ENCODE measurements at regions not wholly inside any gene's neighbourhood (a gene's known extent, or its start where the extent isn't known, plus 50 kb on each side); places are given as distances from the start of the nearest gene placed in this dataset.

DNA sequence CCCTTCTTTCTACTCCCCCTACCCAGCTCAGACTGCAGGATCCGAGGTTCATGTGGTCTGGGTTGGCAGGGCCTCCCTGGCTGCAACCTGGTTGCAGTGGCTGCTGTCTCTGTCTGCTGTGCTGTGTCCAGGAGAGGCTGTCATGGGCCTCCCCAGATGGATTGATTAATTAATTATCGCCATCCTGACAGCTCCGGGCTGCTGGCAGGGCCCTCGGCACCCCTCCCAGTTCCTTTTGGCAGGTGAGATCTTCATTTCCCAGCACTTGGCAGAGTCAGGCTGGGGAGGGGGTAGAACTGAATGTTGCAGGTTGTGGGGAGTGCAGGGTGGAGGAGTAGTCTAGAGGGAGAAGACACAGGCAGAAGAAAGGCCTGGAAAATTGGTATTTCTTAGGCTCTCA, 56.7 kb upstream of the ZFAND3 start:
- Histone ChIP-seq H3K9me3 (ENCODE audit: insufficient read depth in 2 of 2, low read depth in 1 of 2, low read length in 1 of 2) (no peaks in the 10 kb centered on the region), H2BK5ac (ENCODE audit: low read depth, low read length) (no peak overlapping the region), H2AK5ac (ENCODE audit: low read depth, low read length) (no peak overlapping the region), H2AFZ (ENCODE audit: low read length) (no peak overlapping the region), H2BK20ac (ENCODE audit: low read length) (no peak overlapping the region), H3K23me2 (ENCODE audit: low read depth, low read length) (no peaks in the 10 kb centered on the region), H3K4me1 (replicated peaks in 1 of 4; ENCODE audit: control insufficient read depth in 3 of 4, insufficient read depth in 4 of 4, low read length in 3 of 4) (no peaks in the 10 kb centered on the region; a peak in 2 of 7 replicates), H3K36me3 (ENCODE audit: control insufficient read depth in 2 of 4, insufficient read depth in 4 of 4, low read length in 3 of 4) (no peaks in the 10 kb centered on the region), H3K79me2 (ENCODE audit: control insufficient read depth in 1 of 2, insufficient read depth in 2 of 2, low read length in 2 of 2) (no peaks in the 10 kb centered on the region), H3K18ac (ENCODE audit: extremely low read depth, low read length) (no peak overlapping the region), H2BK12ac (ENCODE audit: low read depth, low read length) (no peak overlapping the region), H3K4me3 (ENCODE audit: extremely low read depth in 1 of 4, insufficient read depth in 2 of 4, low read depth in 3 of 4, low read length in 4 of 4) (no peak overlapping the region), H3K27ac (ENCODE audit: low read depth, low read length) (no peak overlapping the region), H3K14ac (ENCODE audit: insufficient read length) (no peak overlapping the region), H3K9ac (replicated peaks in 1 of 4; ENCODE audit: extremely low read depth in 1 of 4, low read depth in 3 of 4, low read length in 3 of 4) (no peak overlapping the region), H3K27me3 (replicated peaks in 1 of 4; ENCODE audit: control insufficient read depth in 3 of 4, extremely low read depth in 1 of 4, insufficient read depth in 3 of 4, low read length in 3 of 4) (peaks cover 92 to 98% (median 96%) of the 10 kb centered on the region in 4 experiments), H3K79me1 (ENCODE audit: low read depth, low read length) (no peaks in the 10 kb centered on the region), H3K56ac (replicated peaks; ENCODE audit: insufficient read length, low read depth, low read length) (no peak overlapping the region), H2BK120ac (replicated peaks; ENCODE audit: low read depth, low read length) (no peak overlapping the region), H4K91ac (replicated peaks; ENCODE audit: insufficient read length, low read length) (no peak overlapping the region), H4K20me1 (replicated peaks in 1 of 2; ENCODE audit: control insufficient read depth in 1 of 2, insufficient read depth in 2 of 2, low read length in 2 of 2) (peaks cover 5 to 23% of the 10 kb centered on the region in 2 experiments), H3K23ac (ENCODE audit: insufficient read length) (no peak overlapping the region), H3K4me2 (ENCODE audit: insufficient read depth in 1 of 2, low read depth in 2 of 2, low read length in 2 of 2) (no peak overlapping the region), H4K8ac (ENCODE audit: extremely low read depth, insufficient read depth, low read length) (no peak overlapping the region), H4K5ac (ENCODE audit: insufficient read length, low read depth, low read length) (no peak overlapping the region), H2BK15ac (ENCODE audit: low read length) (no peak overlapping the region), H3K4ac (replicated peaks; ENCODE audit: insufficient read length, low read depth, low read length) (no peak overlapping the region)
- FAIRE-seq: no peak
- DNase-seq (ENCODE audit: low read depth in 1 of 2, low spot score in 2 of 2): no peak
- ChIA-PET POLR2A (ENCODE audit: partially characterized antibody) (no interaction called here), CTCF (ENCODE audit: partially characterized antibody) (interaction anchor here (1.0 to 5.0 kb wide), 9 partner anchors 13 to 249 kb away, joined by 3 to 33 read pairs (median 3); no protein-coding TSS in a partner anchor)
- WGBS, 2 experiments (ENCODE audit: extremely low coverage in 1 of 2, insufficient coverage in 1 of 2, insufficient read length in 1 of 2, insufficient replicate concordance in 2 of 2, low coverage in 1 of 2, low lambda C conversion rate in 2 of 2, missing lambda C conversion rate in 1 of 2): 86% methylated on average over 4 of the region's 4 CpGs; no CpG with 5 or more reads in 1 of the 2 experiments
- TF ChIP-seq TBP (IDR thresholded peaks at IDR 0.05; ENCODE audit: low read depth, low read length) (no peak), RXRA (IDR thresholded peaks at IDR 0.05; ENCODE audit: insufficient read depth, low read depth, low read length) (no peak), POLR2AphosphoS5 (IDR thresholded peaks at IDR 0.05; ENCODE audit: low read depth, low read length) (no peak)
